ENCODE measurements at regions not wholly inside any gene's neighbourhood (a gene's known extent, or its start where the extent isn't known, plus 50 kb on each side); places are given as distances from the start of the nearest gene placed in this dataset.

DNA sequence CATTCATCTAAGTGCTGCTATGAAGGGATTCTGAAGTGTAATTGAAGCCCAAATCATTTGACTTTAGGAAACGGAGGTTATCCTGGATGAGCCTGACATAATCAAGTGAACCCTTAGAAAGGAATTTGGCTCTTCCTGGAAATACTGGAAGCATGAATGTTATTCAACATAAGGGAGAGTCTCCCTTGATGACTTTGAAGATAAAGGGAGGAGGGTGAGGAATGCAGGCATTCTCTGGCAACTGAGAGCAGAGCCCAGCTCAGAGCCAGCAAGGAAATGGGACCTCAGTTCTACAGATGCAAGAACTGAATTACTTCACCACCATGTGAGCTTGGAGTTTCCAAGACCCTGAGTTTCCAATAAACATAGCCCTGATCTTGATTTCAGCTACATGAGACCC is 168.2 kb downstream of the DLL1 start:
- TF ChIP-seq NFIC (IDR thresholded peaks at IDR 0.05; ENCODE audit: borderline replicate concordance) (no peak), CTCF (IDR thresholded peaks at IDR 0.05) (no peak), EZH2phosphoT487 (IDR thresholded peaks at IDR 0.05; ENCODE audit: borderline replicate concordance, low read depth) (no peak), MAX (IDR thresholded peaks at IDR 0.05; ENCODE audit: low read depth) (no peak), YY1 (IDR thresholded peaks at IDR 0.05; ENCODE audit: low read depth) (no peak), TAF1 (IDR thresholded peaks at IDR 0.05; ENCODE audit: borderline replicate concordance, low read depth, low read length) (no peak), RFX5 (IDR thresholded peaks at IDR 0.05; ENCODE audit: low read length) (no peak), SIN3A (IDR thresholded peaks at IDR 0.05; ENCODE audit: borderline replicate concordance, low read depth, low read length) (no peak)

All from SK-N-SH (cell line).